HG03135 (cell line): ENCODE measurements at regions not wholly inside any gene's neighbourhood (a gene's known extent, or its start where the extent isn't known, plus 50 kb on each side); places are given as distances from the start of the nearest gene placed in this dataset.

ENCODE experiments used
- ATAC-seq: cut with Tn5 transposase; IDR thresholded peaks from one replicate; pipeline ENCODE4 v1.9.1; 2021; ENCODE audit warnings: mild to moderate bottlenecking, moderate library complexity; ENCODE audit not compliant: unreplicated experiment

DNA sequence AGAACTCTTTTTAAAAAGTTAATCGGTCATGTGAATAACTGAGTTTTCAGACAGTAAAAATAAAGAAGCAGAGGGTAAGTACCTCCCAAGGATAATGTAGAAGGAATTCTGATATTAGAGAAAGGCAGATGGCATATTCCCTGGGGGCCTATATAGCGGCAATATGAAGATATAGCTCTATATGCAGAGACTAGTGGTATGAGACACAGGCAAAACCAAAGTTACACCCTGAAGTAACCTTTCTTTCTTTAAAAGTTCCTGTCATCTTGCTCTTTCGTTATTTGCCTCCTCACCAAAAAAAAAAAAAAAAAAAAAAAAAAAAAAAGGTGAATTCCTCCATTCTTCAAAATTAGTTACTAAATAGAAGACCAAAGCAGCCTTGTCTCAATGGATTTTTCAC is 76.2 kb upstream of the ARHGAP32 start:
- ATAC-seq, result no peak

DNA sequence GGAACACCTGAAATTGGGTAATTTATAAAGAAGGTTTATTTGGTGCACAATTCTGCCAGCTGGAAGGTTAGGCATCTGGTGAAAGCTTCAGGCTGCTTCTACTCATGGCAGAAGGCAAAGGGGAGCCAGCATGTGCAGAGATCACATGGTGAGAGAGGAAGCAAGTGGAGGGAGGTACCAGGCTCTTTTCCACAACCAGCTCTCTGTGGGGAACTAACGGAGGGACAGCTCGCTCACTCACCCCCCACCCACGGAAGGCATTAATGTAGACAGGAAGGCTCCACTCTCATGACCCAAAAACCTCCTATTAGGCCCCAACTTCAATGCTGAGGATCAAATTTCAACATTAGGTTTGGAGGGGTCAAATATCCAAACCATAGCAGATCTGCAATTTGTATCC is 75.6 kb upstream of the ARHGAP32 start:
- no peak for ATAC-seq

GRCh38 chr11:129266536-129266935 is 74.4 kb upstream of the ARHGAP32 start:
- ATAC-seq, result no peak

GRCh38 chr11:129265125-129265788 is 73.1 kb upstream of the ARHGAP32 start:
- ATAC-seq, result no peak

DNA sequence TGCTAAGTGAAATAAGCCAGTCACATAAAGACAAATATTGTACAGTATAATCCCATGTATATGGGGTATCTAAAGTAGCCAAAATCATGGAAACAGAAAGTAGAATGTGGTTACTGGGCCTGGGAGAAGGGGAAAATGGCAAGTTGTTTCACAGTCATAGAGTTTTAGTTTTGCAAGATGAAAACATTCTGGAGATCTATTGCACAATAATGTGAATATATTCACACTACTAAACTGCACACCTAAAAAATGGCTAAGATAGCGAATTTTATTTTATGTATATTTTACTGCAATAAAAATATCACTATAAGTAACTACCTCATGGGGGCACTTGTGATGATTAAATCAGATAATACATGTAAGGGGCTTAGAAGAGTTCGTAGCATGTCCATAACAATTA is 72.0 kb upstream of the ARHGAP32 start:
- ATAC-seq, result no peak

- no peak for ATAC-seq
Measured at GRCh38 chr11:129260750-129261149, 68.6 kb upstream of the ARHGAP32 start.

DNA sequence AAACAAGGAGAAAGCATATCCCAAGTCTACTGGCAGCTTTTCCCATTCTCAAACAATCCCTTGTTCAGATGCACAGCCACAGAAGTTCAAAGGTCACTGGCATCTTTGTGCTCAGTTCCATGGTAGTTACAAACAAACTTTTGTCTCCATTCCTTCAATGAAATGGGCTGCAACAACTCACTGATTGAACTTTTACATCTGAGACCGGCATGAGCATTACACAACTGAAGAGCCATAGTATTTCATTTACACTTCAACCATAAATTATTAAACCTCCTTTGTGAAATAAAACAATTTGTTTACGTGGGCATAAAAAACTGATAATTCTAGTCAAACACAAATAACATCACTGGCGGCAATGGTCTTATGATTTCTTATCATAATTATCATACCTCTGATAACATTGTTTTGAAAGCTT is 67.8 kb upstream of the ARHGAP32 start:
- ATAC-seq, result no peak

DNA sequence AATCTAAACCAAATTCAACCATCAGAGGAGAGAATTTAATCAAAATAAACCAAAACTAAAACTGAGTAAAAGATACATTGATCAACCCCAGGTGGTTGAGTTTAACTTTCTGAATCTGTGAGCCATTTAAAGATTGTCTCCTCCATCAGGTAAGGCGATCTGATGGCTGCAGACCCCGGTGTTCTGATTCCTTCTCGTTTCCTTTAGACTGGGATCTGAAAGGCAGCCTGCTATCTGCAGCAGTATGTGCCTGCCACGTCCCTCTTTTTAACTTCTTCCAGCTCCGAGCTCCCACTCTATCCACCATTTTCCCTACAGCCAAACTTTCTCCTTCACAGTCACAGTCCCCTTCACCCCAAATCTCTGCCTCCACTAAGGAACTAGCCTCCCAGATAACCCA is 66.1 kb upstream of the ARHGAP32 start:
- ATAC-seq, result no peak

DNA sequence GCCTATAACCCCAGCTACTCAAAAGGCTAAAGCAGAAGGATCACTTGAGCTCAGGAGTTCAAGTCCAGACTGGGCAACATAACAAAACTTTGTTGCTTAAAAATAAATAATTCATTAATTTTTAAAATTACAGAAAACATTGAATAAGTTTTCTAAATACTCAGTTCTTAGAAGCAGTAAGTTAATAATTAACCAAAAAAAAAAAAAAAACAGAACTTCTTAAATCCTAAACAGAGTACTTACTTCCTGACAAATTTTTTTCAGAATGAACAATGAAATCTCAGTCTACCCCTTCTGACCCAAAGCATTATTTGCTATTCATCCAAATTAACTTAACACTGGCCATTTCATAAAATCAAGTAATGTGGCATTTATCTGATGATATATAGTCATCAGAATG is 65.4 kb upstream of the ARHGAP32 start:
- no peak for ATAC-seq

DNA sequence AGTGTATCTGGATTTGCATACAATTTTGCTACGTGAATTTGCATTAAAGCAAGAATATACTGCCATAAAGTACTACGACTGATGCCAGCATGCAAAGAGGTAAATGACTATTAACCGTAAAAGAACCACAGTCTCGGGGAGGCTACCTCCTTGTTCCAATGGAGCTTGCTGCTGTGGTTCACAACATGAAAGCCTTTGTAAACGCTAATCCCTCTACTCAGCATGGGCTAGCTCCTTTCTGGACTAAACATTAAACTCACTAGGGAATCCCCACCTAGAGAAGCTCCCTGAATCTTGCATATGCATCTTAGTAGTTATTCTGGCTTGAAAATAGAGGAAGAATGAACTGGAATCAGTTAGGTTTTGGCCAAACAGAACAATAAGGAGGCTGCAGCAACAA is 60.5 kb upstream of the ARHGAP32 start:
- ATAC-seq, result no peak

DNA sequence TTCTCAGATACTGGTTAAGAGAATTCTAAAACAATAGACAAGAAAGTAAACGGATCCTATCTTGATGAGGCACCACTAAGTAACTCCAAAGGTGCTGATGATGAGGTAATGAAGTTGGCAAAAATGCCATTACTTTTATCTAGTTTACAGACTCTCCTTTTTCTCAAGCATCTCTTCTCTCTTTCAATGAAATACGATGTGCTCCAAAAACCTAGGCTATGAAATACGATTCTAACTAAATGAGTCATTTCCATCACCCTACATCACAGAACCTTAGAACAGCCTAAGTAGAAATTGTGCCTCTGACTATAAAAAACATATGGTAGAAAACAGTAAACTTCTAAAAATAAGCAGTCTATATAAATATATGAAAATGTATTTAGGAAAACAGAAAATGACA is 58.9 kb upstream of the ARHGAP32 start:
- ATAC-seq, result no peak

- ATAC-seq, result no peak
Measured at GRCh38 chr11:129249923-129250322, 57.8 kb upstream of the ARHGAP32 start.

- no peak for ATAC-seq
Measured at GRCh38 chr11:129249351-129249750, 57.2 kb upstream of the ARHGAP32 start.

GRCh38 chr11:129248618-129249017 is 56.5 kb upstream of the ARHGAP32 start:
- no peak for ATAC-seq

- no peak for ATAC-seq
Measured at GRCh38 chr11:129247135-129247534, 55.0 kb upstream of the ARHGAP32 start.

DNA sequence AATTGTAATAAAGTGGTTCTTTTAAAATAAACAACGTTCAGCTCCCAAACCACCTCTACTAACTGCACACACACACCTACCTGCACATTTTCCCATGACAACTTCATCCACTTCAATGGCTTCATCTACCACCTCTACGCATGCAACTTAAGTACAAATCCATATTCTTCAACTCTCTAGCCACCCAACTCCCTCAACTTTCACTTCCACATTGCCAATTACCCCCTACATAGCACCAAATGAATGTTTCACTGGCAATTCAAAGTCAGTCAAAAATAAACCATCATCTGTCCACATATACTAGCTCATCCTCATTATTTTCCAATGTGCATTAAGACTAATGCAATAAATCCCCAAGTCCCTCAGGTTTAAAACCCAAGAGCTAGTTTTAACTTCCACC is 50.7 kb upstream of the ARHGAP32 start:
- no peak for ATAC-seq
